HEK293 (cell line): ENCODE measurements at regions not wholly inside any gene's neighbourhood (a gene's known extent, or its start where the extent isn't known, plus 50 kb on each side); places are given as distances from the start of the nearest gene placed in this dataset.

Experiments
- CTCF ChIA-PET: fragments of 350-600 bp; formaldehyde crosslinking; extraction: SDS; loops from one replicate; lab custom pipeline; 2021; ENCODE audit warnings: antibody characterized with exemption; lab: Yijun Ruan, JAX
- POLR2A ChIA-PET: fragments of 300-600 bp; formaldehyde crosslinking; extraction: SDS; loops from one replicate; lab custom pipeline; 2020; ENCODE audit warnings: antibody characterized with exemption, inconsistent platforms; lab: Yijun Ruan, JAX
- H3K27ac ChIP-seq: fragments of 200-500 bp; sonication (Bioruptor generic); 2 replicates; pipeline ENCODE4 v1.5.1; 2014; ENCODE audit warnings: low read depth, low read length, control low read depth, inconsistent platforms; ENCODE audit errors: extremely low read depth
- H3K36me3 ChIP-seq, 2 experiments: fragments of 200-500 bp in 1 of 2; sonication (Bioruptor generic) in 1 of 2; 1 replicate in 1 of 2; 2 replicates in 1 of 2; pipeline ENCODE4 v1.5.1; 2014 to 2017; ENCODE audit warnings: inconsistent platforms in 2 of 2, low read length in 2 of 2; ENCODE audit not compliant: control insufficient read depth in 2 of 2, insufficient read depth in 1 of 2
- H3K4me1 ChIP-seq: fragments of 200-500 bp; sonication (Bioruptor generic); 2 replicates; pipeline ENCODE4 v1.5.1; 2014; ENCODE audit warnings: mild to moderate bottlenecking, low read length, inconsistent platforms; ENCODE audit not compliant: control insufficient read depth, insufficient read depth
- H3K4me3 ChIP-seq: 2 replicates; pipeline ENCODE4 v1.5.1; 2011; ENCODE audit warnings: low read depth, mild to moderate bottlenecking, control low read depth, low read length, moderate library complexity
- H3K9me3 ChIP-seq: fragments of 200-500 bp; sonication (Bioruptor generic); 2 replicates; pipeline ENCODE4 v1.5.1; 2014; ENCODE audit warnings: low read depth, low read length, inconsistent platforms; ENCODE audit not compliant: control insufficient read depth, insufficient read depth
- PRDM6 ChIP-seq: fragments of 450-650 bp; formaldehyde crosslinking; IDR thresholded peaks from 2 replicates; pipeline ENCODE4 v1.5.1; 2017; ENCODE audit warnings: missing biosample characterization, missing genetic modification characterization
- ZFP37 ChIP-seq: fragments of 450-650 bp; formaldehyde crosslinking; IDR thresholded peaks from 2 replicates; pipeline ENCODE4 v1.5.1; 2016; ENCODE audit warnings: missing biosample characterization, missing genetic modification characterization
- ZNF518A ChIP-seq: fragments of 450-650 bp; formaldehyde crosslinking; conservative IDR thresholded peaks from 2 replicates; pipeline ENCODE4 v1.5.1; 2016; ENCODE audit warnings: low read depth, missing biosample characterization, missing genetic modification characterization
- ZNF558 ChIP-seq: fragments of 450-650 bp; formaldehyde crosslinking; IDR thresholded peaks from 2 replicates; pipeline ENCODE4 v1.5.1; 2016; ENCODE audit warnings: missing biosample characterization, missing genetic modification characterization
- ZNF600 ChIP-seq: fragments of 450-650 bp; formaldehyde crosslinking; IDR thresholded peaks from 2 replicates; pipeline ENCODE4 v1.5.1; 2016; ENCODE audit warnings: missing biosample characterization, missing genetic modification characterization
- ZNF654 ChIP-seq: fragments of 450-650 bp; formaldehyde crosslinking; IDR thresholded peaks from 2 replicates; pipeline ENCODE4 v1.5.1; 2016; ENCODE audit warnings: low read depth, missing biosample characterization, missing genetic modification characterization
- ZNF660 ChIP-seq: fragments of 450-650 bp; IDR thresholded peaks from 2 replicates; pipeline ENCODE4 v1.5.1; 2018; ENCODE audit warnings: missing biosample characterization, mild to moderate bottlenecking, missing genetic modification characterization
- ZNF768 ChIP-seq: fragments of 450-650 bp; formaldehyde crosslinking; IDR thresholded peaks from 2 replicates; pipeline ENCODE4 v1.5.1; 2018; ENCODE audit warnings: missing biosample characterization, mild to moderate bottlenecking, missing genetic modification characterization

GRCh38 chr14:100384819-100385813, 62.0 kb downstream of the SLC25A47 start:
- no peak overlapping the region for H3K4me3 ChIP-seq
- no peaks in the 10 kb centered on the region for H3K9me3 ChIP-seq
- H3K4me1 ChIP-seq: peaks cover 14% of the 10 kb centered on the region
- ChIA-PET CTCF (interaction anchor here (0.5 to 8.7 kb wide), 56 partner anchors 8 to 1371 kb away, joined by 3 to 144 read pairs (median 4); no protein-coding TSS in a partner anchor), POLR2A (interaction anchor here (0.6 to 0.7 kb wide), 3 partner anchors 24 to 261 kb away, joined by 3 to 5 read pairs (median 3); no protein-coding TSS in a partner anchor)
- TF ChIP-seq PRDM6 (tag by site-specific recombination) (peak; percentile 56), ZNF600 (tag by site-specific recombination) (no peak), ZNF518A (tag by site-specific recombination) (0 out of 2 replicates have a peak, but pooled peaks have one; percentile 10), ZNF654 (tag by site-specific recombination) (peak; percentile 83)
- H3K27ac ChIP-seq: no peak overlapping the region
- H3K36me3 ChIP-seq: no peaks in the 10 kb centered on the region

GRCh38 chr14:100386121-100386520, 63.0 kb downstream of the SLC25A47 start:
- Histone ChIP-seq H3K27ac (no peak overlapping the region), H3K4me3 (no peak overlapping the region), H3K36me3 (no peaks in the 10 kb centered on the region), H3K9me3 (no peaks in the 10 kb centered on the region), H3K4me1 (peaks cover 17% of the 10 kb centered on the region)
- ChIA-PET CTCF (interaction anchor here (0.8 to 8.7 kb wide), 22 partner anchors 9 to 1279 kb away, joined by 3 to 144 read pairs (median 8); no protein-coding TSS in a partner anchor), POLR2A (no interaction called here)
- TF ChIP-seq ZNF660 (tag by site-specific recombination) (0 out of 2 replicates have a peak, but pooled peaks have one; percentile 28), ZFP37 (tag by site-specific recombination) (no peak)

GRCh38 chr14:100386846-100387245, 63.7 kb downstream of the SLC25A47 start:
- Histone ChIP-seq H3K4me3 (no peak overlapping the region), H3K27ac (no peak overlapping the region), H3K4me1 (peaks cover 12% of the 10 kb centered on the region), H3K36me3 (no peaks in the 10 kb centered on the region), H3K9me3 (no peaks in the 10 kb centered on the region)
- ChIA-PET POLR2A (no interaction called here), CTCF (interaction anchor here (0.6 to 8.7 kb wide), 7 partner anchors 52 to 848 kb away, joined by 3 to 144 read pairs (median 5); no protein-coding TSS in a partner anchor)
- TF ChIP-seq ZNF768 (tag by site-specific recombination) (peak; percentile 91; the same call in 1 of the 2 replicates), ZNF558 (tag by site-specific recombination) (no peak)
